MG63 (cell line): ENCODE measurements at regions not wholly inside any gene's neighbourhood (a gene's known extent, or its start where the extent isn't known, plus 50 kb on each side); places are given as distances from the start of the nearest gene placed in this dataset.
"Not testable (repeated sequence)": the region's sequence is repeated elsewhere in the genome, so short reads cannot be mapped to it uniquely, and the experiment has no call there.

Source experiments
- DNase-seq: peaks from one replicate; pipeline ENCODE4 v3.0.0-alpha.2; 2020
- H3K27me3 ChIP-seq: fragments of 250-450 bp; sonication (Bioruptor Pico); 2 replicates; pipeline ENCODE4 v1.5.1; 2020; ENCODE audit warnings: mild to moderate bottlenecking, moderate library complexity
- H3K36me3 ChIP-seq: fragments of 250-450 bp; sonication (Bioruptor Pico); 2 replicates; pipeline ENCODE4 v1.5.1; 2020; ENCODE audit warnings: mild to moderate bottlenecking, moderate library complexity
- H3K4me3 ChIP-seq: fragments of 250-450 bp; sonication (Bioruptor Pico); 2 replicates; pipeline ENCODE4 v1.5.1; 2020; ENCODE audit warnings: mild to moderate bottlenecking, moderate library complexity
- H3K9me3 ChIP-seq: fragments of 250-450 bp; sonication (Bioruptor Pico); 2 replicates; pipeline ENCODE4 v1.5.1; 2020; ENCODE audit warnings: mild to moderate bottlenecking, moderate library complexity

GRCh38 chr10:65042496-65042895, 1521.3 kb downstream of the REEP3 start:
- DNase-seq = no peak
- Histone ChIP-seq H3K36me3 (no peaks in the 10 kb centered on the region), H3K27me3 (no peaks in the 10 kb centered on the region), H3K9me3 (no peaks in the 10 kb centered on the region), H3K4me3 (no peak overlapping the region)

DNA sequence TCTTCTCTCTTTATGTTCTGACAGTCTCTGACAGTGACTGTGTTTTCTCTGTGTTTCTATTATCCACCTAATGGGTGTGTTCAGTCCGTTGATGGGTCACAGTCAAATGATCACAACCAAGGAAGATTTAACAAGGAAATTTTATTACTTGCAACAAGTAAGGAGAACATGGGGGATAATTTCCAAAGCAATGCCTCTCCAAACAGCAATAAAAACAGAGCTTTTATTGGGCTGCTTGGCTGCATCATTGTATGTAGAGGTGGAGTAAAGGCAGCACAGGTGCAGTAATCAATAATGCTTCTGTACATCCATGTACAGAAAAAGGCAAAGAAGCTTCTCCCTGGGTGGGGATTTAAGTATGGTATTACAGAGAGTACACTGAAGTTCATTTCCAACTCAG, 1525.6 kb downstream of the REEP3 start:
- H3K27me3 ChIP-seq = no peaks in the 10 kb centered on the region
- DNase-seq = no peak

GRCh38 chr10:65052111-65052510, 1530.9 kb downstream of the REEP3 start:
- H3K27me3 ChIP-seq, H3K9me3 ChIP-seq, DNase-seq, H3K4me3 ChIP-seq, H3K36me3 ChIP-seq: not testable (repeated sequence)

More for the DNA sequence above, 1525.6 kb downstream of the REEP3 start:
- no peak overlapping the region for H3K4me3 ChIP-seq
- no peaks in the 10 kb centered on the region for H3K9me3 ChIP-seq
- no peaks in the 10 kb centered on the region for H3K36me3 ChIP-seq

- not testable (repeated sequence) for H3K36me3 ChIP-seq, H3K4me3 ChIP-seq, DNase-seq, H3K27me3 ChIP-seq, H3K9me3 ChIP-seq
Observed at GRCh38 chr10:65053397-65053796, 1532.2 kb downstream of the REEP3 start.

- not testable (repeated sequence) for H3K9me3 ChIP-seq, H3K27me3 ChIP-seq, H3K36me3 ChIP-seq, DNase-seq, H3K4me3 ChIP-seq
Observed at GRCh38 chr10:65053831-65054351, 1532.7 kb downstream of the REEP3 start.

- H3K36me3 ChIP-seq, DNase-seq, H3K27me3 ChIP-seq, H3K9me3 ChIP-seq, H3K4me3 ChIP-seq: not testable (repeated sequence)
Observed at GRCh38 chr10:65054701-65055100, 1533.5 kb downstream of the REEP3 start.

DNA sequence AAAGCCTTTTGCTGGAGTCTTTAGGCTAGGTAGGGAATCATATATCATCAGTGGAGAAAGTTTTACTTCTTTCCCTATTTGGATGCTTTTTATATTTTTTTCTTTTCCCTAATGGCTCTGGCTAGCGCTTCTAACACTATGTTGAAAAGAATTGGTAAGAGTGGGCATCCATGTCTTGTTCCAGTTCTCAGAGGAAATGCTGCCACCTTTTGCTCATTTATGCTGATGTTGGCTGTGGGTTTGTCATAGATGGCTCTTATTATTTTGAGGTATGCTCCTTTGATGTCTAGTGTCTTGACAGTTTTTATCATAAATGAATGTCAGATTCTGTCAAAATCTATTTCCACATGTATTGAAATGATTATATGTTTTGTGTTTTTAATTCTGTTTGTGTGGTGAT, 1544.1 kb downstream of the REEP3 start:
- H3K36me3 ChIP-seq = no peaks in the 10 kb centered on the region
- H3K9me3 ChIP-seq = no peaks in the 10 kb centered on the region
- no peak for DNase-seq
- peaks cover 2% of the 10 kb centered on the region; the same call in 1 of the 2 replicates for H3K27me3 ChIP-seq
- no peak overlapping the region for H3K4me3 ChIP-seq

- no peak for DNase-seq
- Histone ChIP-seq H3K36me3 (no peaks in the 10 kb centered on the region), H3K27me3 (no peaks in the 10 kb centered on the region), H3K4me3 (no peak overlapping the region), H3K9me3 (no peaks in the 10 kb centered on the region)
Observed at GRCh38 chr10:65083222-65083621, 1562.0 kb downstream of the REEP3 start.

DNA sequence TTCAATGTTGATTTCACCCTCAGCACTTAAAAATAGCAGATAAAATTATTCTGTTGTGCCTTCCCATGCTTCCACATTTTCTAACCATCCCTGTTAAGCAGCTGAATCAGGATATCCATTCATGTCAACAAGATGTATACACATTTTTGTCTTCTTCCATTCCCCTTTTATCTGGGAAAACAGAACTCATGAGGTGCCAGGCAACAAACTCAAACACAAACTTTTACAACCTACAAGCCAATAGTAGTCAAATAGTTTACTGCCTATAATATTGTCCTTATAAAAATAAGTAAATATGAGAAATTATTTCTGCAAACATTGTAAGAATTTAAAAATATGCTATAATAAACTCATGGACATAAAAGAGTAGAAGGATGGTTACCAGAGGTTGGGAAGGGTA, 1569.8 kb downstream of the REEP3 start:
- no peaks in the 10 kb centered on the region for H3K9me3 ChIP-seq
- no peak overlapping the region for H3K4me3 ChIP-seq
- no peaks in the 10 kb centered on the region for H3K36me3 ChIP-seq
- H3K27me3 ChIP-seq = no peaks in the 10 kb centered on the region
- no peak for DNase-seq

GRCh38 chr10:65100146-65100545, 1578.9 kb downstream of the REEP3 start:
- no peak for DNase-seq
- no peak overlapping the region for H3K4me3 ChIP-seq
- no peaks in the 10 kb centered on the region for H3K9me3 ChIP-seq
- no peaks in the 10 kb centered on the region for H3K36me3 ChIP-seq
- H3K27me3 ChIP-seq = no peaks in the 10 kb centered on the region

- H3K27me3 ChIP-seq, DNase-seq, H3K36me3 ChIP-seq, H3K9me3 ChIP-seq, H3K4me3 ChIP-seq: not testable (repeated sequence)
Observed at GRCh38 chr10:65100881-65101280, 1579.7 kb downstream of the REEP3 start.

GRCh38 chr10:65110009-65110408, 1588.8 kb downstream of the REEP3 start:
- no peak for DNase-seq
- no peaks in the 10 kb centered on the region for H3K27me3 ChIP-seq
- no peaks in the 10 kb centered on the region for H3K36me3 ChIP-seq
- no peaks in the 10 kb centered on the region for H3K9me3 ChIP-seq
- no peak overlapping the region for H3K4me3 ChIP-seq

DNA sequence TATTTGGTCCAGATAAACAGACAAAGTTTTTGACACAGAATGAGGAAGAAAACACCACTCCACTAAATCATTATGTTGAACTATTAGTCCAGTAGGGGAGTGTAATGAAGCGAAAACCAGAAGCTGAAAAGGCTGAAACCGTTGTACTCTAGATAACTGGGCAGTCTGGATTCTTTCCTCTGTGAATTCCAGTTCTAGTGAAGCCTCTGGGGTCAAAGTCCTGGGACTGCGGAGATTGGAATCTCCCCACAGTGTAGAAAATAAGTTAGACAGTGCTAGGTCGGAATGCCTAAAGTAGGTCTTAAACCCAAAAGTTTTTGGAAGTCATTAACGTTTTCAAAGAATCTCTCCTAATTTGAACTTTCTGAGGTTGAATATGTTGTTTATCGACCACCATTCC, 1589.9 kb downstream of the REEP3 start:
- not testable (repeated sequence) for H3K27me3 ChIP-seq, H3K36me3 ChIP-seq, DNase-seq, H3K9me3 ChIP-seq, H3K4me3 ChIP-seq

DNA sequence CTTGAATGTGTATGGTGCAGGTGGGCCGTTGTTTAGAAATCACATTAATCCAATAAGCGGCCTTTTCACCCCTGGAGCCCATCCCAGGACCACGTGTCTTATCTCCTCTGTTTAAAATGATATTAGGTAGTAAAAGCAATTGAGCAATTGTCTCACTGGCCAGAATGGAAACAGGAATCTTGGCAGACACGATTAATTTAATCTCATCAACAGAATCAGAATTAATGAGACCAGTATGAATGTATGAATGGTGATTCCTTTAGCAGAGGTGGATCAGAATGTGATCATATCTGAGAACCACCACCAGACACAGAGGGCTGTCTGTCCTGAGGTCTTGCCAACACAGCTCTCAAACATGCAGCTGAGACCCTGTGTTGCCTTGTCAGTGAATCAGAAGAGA, 1591.4 kb downstream of the REEP3 start:
- Histone ChIP-seq H3K27me3 (no peaks in the 10 kb centered on the region), H3K36me3 (no peaks in the 10 kb centered on the region), H3K4me3 (no peak overlapping the region), H3K9me3 (no peaks in the 10 kb centered on the region)
- DNase-seq = no peak

- Histone ChIP-seq H3K27me3 (no peaks in the 10 kb centered on the region), H3K4me3 (no peak overlapping the region), H3K9me3 (no peaks in the 10 kb centered on the region), H3K36me3 (no peaks in the 10 kb centered on the region)
- no peak for DNase-seq
Observed at GRCh38 chr10:65123120-65123519, 1601.9 kb downstream of the REEP3 start.

DNA sequence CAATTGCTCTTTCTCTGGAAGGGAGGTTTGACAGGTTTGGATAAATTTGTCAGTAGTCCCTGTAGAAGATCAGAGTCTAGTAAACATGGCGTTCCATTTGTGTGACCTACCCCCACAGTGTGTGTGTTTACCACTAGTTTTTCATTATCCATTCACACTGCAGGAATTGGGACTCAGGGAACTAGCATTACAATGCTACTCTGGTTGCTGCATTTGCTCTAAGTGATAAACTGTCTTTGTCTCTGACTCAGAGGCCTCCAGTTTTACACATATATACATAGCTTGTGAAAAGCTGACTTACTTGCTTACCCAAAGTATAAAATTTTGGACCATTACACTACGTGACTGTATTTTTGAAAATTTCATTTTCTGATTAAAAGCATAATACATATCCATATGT, 1604.0 kb downstream of the REEP3 start:
- Histone ChIP-seq H3K4me3 (no peak overlapping the region), H3K36me3 (no peaks in the 10 kb centered on the region), H3K27me3 (no peaks in the 10 kb centered on the region), H3K9me3 (no peaks in the 10 kb centered on the region)
- no peak for DNase-seq

DNA sequence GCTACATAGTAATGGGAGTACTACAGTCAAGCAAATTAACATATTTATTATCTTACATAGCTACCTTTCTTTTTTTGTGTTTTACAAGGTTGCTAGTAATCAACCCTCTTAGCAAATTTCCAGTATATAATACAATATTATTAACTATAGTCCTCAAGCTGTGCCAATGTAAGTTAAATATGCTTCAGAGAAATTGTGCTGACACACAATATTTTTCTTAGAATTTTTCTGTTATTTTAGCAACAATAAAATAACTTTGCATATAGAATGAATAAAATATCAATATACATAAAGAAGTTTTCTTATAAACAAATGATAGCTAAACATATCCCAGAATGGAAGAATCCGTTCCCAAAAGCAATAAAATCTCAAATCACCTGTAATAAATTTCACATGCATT, 1605.1 kb downstream of the REEP3 start:
- no peak for DNase-seq
- H3K27me3 ChIP-seq = no peaks in the 10 kb centered on the region
- H3K36me3 ChIP-seq = no peaks in the 10 kb centered on the region
- no peak overlapping the region for H3K4me3 ChIP-seq
- H3K9me3 ChIP-seq = no peaks in the 10 kb centered on the region

GRCh38 chr10:65128277-65128676, 1607.1 kb downstream of the REEP3 start:
- H3K36me3 ChIP-seq = no peaks in the 10 kb centered on the region
- H3K9me3 ChIP-seq = no peaks in the 10 kb centered on the region
- no peak overlapping the region for H3K4me3 ChIP-seq
- no peaks in the 10 kb centered on the region for H3K27me3 ChIP-seq
- DNase-seq = no peak

GRCh38 chr10:65130162-65130758, 1609.1 kb downstream of the REEP3 start:
- H3K36me3 ChIP-seq = no peaks in the 10 kb centered on the region
- H3K27me3 ChIP-seq = no peaks in the 10 kb centered on the region
- H3K9me3 ChIP-seq = no peaks in the 10 kb centered on the region
- no peak overlapping the region for H3K4me3 ChIP-seq
- no peak for DNase-seq
